WTC11 (cell line): ENCODE measurements at regions not wholly inside any gene's neighbourhood (a gene's known extent, or its start where the extent isn't known, plus 50 kb on each side); places are given as distances from the start of the nearest gene placed in this dataset.
"Not testable (repeated sequence)": the region's sequence is repeated elsewhere in the genome, so short reads cannot be mapped to it uniquely, and the experiment has no call there.

Experiments used
- CTCF ChIP-seq: fragments of 200-600 bp; IDR thresholded peaks from 2 replicates; pipeline ENCODE4 v1.8.0; 2022; ENCODE audit warnings: antibody characterized with exemption
- E2F5 ChIP-seq: sonication (generic); formaldehyde crosslinking; IDR thresholded peaks from 2 replicates; pipeline ENCODE4 v1.8.1; 2022; ENCODE audit warnings: mild to moderate bottlenecking, moderate library complexity, missing genetic modification reagents
- FOXJ3 ChIP-seq: sonication (generic); formaldehyde crosslinking; IDR thresholded peaks from 2 replicates; pipeline ENCODE4 v1.9.0; 2021; ENCODE audit warnings: missing genetic modification reagents, mild to moderate bottlenecking, borderline replicate concordance
- IRF1 ChIP-seq: sonication (generic); formaldehyde crosslinking; IDR thresholded peaks from 2 replicates; pipeline ENCODE4 v1.8.0; 2023; ENCODE audit warnings: missing genetic modification reagents
- JUN ChIP-seq: sonication (generic); formaldehyde crosslinking; IDR thresholded peaks from 2 replicates; pipeline ENCODE4 v1.8.0; 2023; ENCODE audit warnings: mild to moderate bottlenecking, missing genetic modification reagents
- MAX ChIP-seq: sonication (generic); formaldehyde crosslinking; IDR thresholded peaks from 2 replicates; pipeline ENCODE4 v1.8.0; 2022; ENCODE audit warnings: mild to moderate bottlenecking, missing genetic modification reagents
- MLX ChIP-seq: sonication (generic); formaldehyde crosslinking; IDR thresholded peaks from 2 replicates; pipeline ENCODE4 v1.8.1; 2023; ENCODE audit warnings: mild to moderate bottlenecking, missing genetic modification reagents, moderate library complexity
- NFE2L1 ChIP-seq: sonication (generic); formaldehyde crosslinking; IDR thresholded peaks from 2 replicates; pipeline ENCODE4 v1.8.1; 2023; ENCODE audit warnings: missing genetic modification reagents
- SMAD4 ChIP-seq: sonication (generic); formaldehyde crosslinking; IDR thresholded peaks from 2 replicates; pipeline ENCODE4 v1.8.0; 2022; ENCODE audit warnings: mild to moderate bottlenecking, missing genetic modification reagents
- TP53 ChIP-seq: sonication (generic); formaldehyde crosslinking; IDR thresholded peaks from 2 replicates; pipeline ENCODE4 v1.8.1; 2023; ENCODE audit warnings: mild to moderate bottlenecking, missing genetic modification reagents
- USF1 ChIP-seq: sonication (generic); formaldehyde crosslinking; IDR thresholded peaks from 2 replicates; pipeline ENCODE4 v1.8.0; 2022; ENCODE audit warnings: mild to moderate bottlenecking, missing genetic modification reagents
- USF2 ChIP-seq: sonication (generic); formaldehyde crosslinking; IDR thresholded peaks from 2 replicates; pipeline ENCODE4 v1.8.1; 2023; ENCODE audit warnings: mild to moderate bottlenecking, missing genetic modification reagents, moderate library complexity
- ZSCAN18 ChIP-seq: fragments of 250-450 bp; sonication (Bioruptor Pico); IDR thresholded peaks from 2 replicates; pipeline ENCODE4 v2.1.2; 2022; ENCODE audit warnings: mild to moderate bottlenecking, moderate library complexity

GRCh38 chr10:91098021-91098420, 122.4 kb upstream of the PCGF5 start:
- not testable (repeated sequence) for TF ChIP-seq E2F5 (CRISPR knock-in tag); JUN (CRISPR knock-in tag); CTCF; MAX (CRISPR knock-in tag); MLX; FOXJ3; NFE2L1 (CRISPR knock-in tag); SMAD4; USF2 (CRISPR knock-in tag); IRF1 (CRISPR knock-in tag); USF1 (CRISPR knock-in tag); ZSCAN18 (CRISPR knock-in tag); TP53 (CRISPR knock-in tag)
